ENCODE measurements at regions not wholly inside any gene's neighbourhood (a gene's known extent, or its start where the extent isn't known, plus 50 kb on each side); places are given as distances from the start of the nearest gene placed in this dataset.

DNA sequence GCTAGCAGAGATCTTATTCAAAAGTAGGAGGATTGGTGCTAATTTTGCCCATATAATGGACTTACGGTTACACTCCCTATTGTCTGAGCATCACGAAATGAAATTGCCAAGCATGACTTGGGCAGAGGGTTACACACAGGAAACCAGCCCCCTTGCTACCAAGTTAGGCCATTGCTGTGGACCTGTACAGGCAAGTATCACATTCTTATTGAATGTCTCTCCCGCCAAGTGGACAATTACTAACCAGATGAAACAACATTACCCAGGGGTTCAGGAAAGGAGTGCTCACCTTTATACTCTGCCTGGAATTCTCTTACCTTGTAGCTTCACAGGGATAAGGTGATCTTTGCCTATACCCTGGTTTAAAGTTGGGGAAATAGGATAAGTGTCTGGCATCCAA is 70.6 kb upstream of the TOX3 start:
- DNase-seq (ENCODE audit: low read depth in 1 of 2, low spot score in 2 of 2) = no peak
- no peak overlapping the region for H2BK5ac ChIP-seq (ENCODE audit: low read depth, low read length)
- H3K36me3 ChIP-seq (ENCODE audit: control insufficient read depth in 2 of 4, insufficient read depth in 4 of 4, low read length in 3 of 4) = no peaks in the 10 kb centered on the region
- POLR2A ChIA-PET (ENCODE audit: partially characterized antibody) = no interaction called here
- no peaks in the 10 kb centered on the region for H3K4me1 ChIP-seq (replicated peaks in 1 of 4; ENCODE audit: control insufficient read depth in 3 of 4, insufficient read depth in 4 of 4, low read length in 3 of 4)
- no peak overlapping the region for H2AK5ac ChIP-seq (ENCODE audit: low read depth, low read length)
- H3K27me3 ChIP-seq (replicated peaks in 1 of 4; ENCODE audit: control insufficient read depth in 3 of 4, extremely low read depth in 1 of 4, insufficient read depth in 3 of 4, low read length in 3 of 4) = no peaks in the 10 kb centered on the region
- H3K56ac ChIP-seq (replicated peaks; ENCODE audit: insufficient read length, low read depth, low read length) = no peak overlapping the region
- no peak overlapping the region for H2BK20ac ChIP-seq (ENCODE audit: low read length)
- 51% methylated on average over 3 of the region's 3 CpGs; no CpG with 5 or more reads in 1 of the 2 experiments for WGBS, 2 experiments (ENCODE audit: extremely low coverage in 1 of 2, insufficient coverage in 1 of 2, insufficient read length in 1 of 2, insufficient replicate concordance in 2 of 2, low coverage in 1 of 2, low lambda C conversion rate in 2 of 2, missing lambda C conversion rate in 1 of 2)
- H3K79me2 ChIP-seq (ENCODE audit: control insufficient read depth in 1 of 2, insufficient read depth in 2 of 2, low read length in 2 of 2) = no peaks in the 10 kb centered on the region
- H4K5ac ChIP-seq (ENCODE audit: insufficient read length, low read depth, low read length) = no peak overlapping the region
- no peak overlapping the region for H3K4me2 ChIP-seq (ENCODE audit: insufficient read depth in 1 of 2, low read depth in 2 of 2, low read length in 2 of 2)
- no peaks in the 10 kb centered on the region for H3K9me3 ChIP-seq (ENCODE audit: insufficient read depth in 2 of 2, low read depth in 1 of 2, low read length in 1 of 2)
- H3K14ac ChIP-seq (ENCODE audit: insufficient read length) = no peak overlapping the region
- H2BK120ac ChIP-seq (replicated peaks; ENCODE audit: low read depth, low read length) = no peak overlapping the region
- H3K27ac ChIP-seq (ENCODE audit: low read depth, low read length) = no peak overlapping the region
- FAIRE-seq = no peak
- TF ChIP-seq CHD1 (IDR thresholded peaks at IDR 0.05; ENCODE audit: low read depth, low read length) (no peak), GABPA (IDR thresholded peaks at IDR 0.05; ENCODE audit: borderline replicate concordance, insufficient read depth, low read length) (no peak), RBBP5 (IDR thresholded peaks at IDR 0.05; ENCODE audit: borderline replicate concordance, low read depth, low read length) (no peak), ASH2L (IDR thresholded peaks at IDR 0.05; ENCODE audit: low read length) (no peak), SUZ12 (IDR thresholded peaks at IDR 0.05; ENCODE audit: low read length) (no peak), TEAD4 (IDR thresholded peaks at IDR 0.05; ENCODE audit: low read depth, low read length) (no peak), POLR2AphosphoS5 (IDR thresholded peaks at IDR 0.05; ENCODE audit: low read depth, low read length) (no peak)
- no peak overlapping the region for H3K4me3 ChIP-seq (ENCODE audit: extremely low read depth in 1 of 4, insufficient read depth in 2 of 4, low read depth in 3 of 4, low read length in 4 of 4)
- H2AFZ ChIP-seq (ENCODE audit: low read length) = no peak overlapping the region
- no peak overlapping the region for H4K91ac ChIP-seq (replicated peaks; ENCODE audit: insufficient read length, low read length)
- H3K23ac ChIP-seq (ENCODE audit: insufficient read length) = no peak overlapping the region
- no peak overlapping the region for H2BK15ac ChIP-seq (ENCODE audit: low read length)
- H4K20me1 ChIP-seq (replicated peaks in 1 of 2; ENCODE audit: control insufficient read depth in 1 of 2, insufficient read depth in 2 of 2, low read length in 2 of 2) = no peaks in the 10 kb centered on the region
- no peak overlapping the region for H3K4ac ChIP-seq (replicated peaks; ENCODE audit: insufficient read length, low read depth, low read length)
- H2BK12ac ChIP-seq (ENCODE audit: low read depth, low read length) = no peak overlapping the region
- H3K18ac ChIP-seq (ENCODE audit: extremely low read depth, low read length) = no peak overlapping the region
- no peaks in the 10 kb centered on the region; the same call in 1 of the 2 replicates for H3K23me2 ChIP-seq (ENCODE audit: low read depth, low read length)
- no peak overlapping the region for H4K8ac ChIP-seq (ENCODE audit: extremely low read depth, insufficient read depth, low read length)
- CTCF ChIA-PET (ENCODE audit: partially characterized antibody) = no interaction called here
- H3K79me1 ChIP-seq (ENCODE audit: low read depth, low read length) = no peaks in the 10 kb centered on the region
- no peak overlapping the region for H3K9ac ChIP-seq (replicated peaks in 1 of 4; ENCODE audit: extremely low read depth in 1 of 4, low read depth in 3 of 4, low read length in 3 of 4)
